Astrocyte (in vitro differentiated cells and primary cell): ENCODE measurements at regions not wholly inside any gene's neighbourhood (a gene's known extent, or its start where the extent isn't known, plus 50 kb on each side); places are given as distances from the start of the nearest gene placed in this dataset.

ENCODE experiments used
- DNase-seq: peaks from one replicate; pipeline ENCODE4 v3.0.0-alpha.2; 2010; ENCODE audit warnings: low read depth
- FAIRE-seq: peaks from 2 replicates; lab custom pipeline; 2011; peaks lifted over from hg19 to GRCh38; lab: Jason Lieb, UNC
- H2AFZ ChIP-seq: 2 replicates; pipeline ENCODE4 v1.6.0; 2012; ENCODE audit warnings: low read depth, low read length, inconsistent platforms
- H3K27ac ChIP-seq: 2 replicates; pipeline ENCODE4 v1.5.1; 2011; ENCODE audit warnings: low read depth, low read length, inconsistent platforms
- H3K27me3 ChIP-seq: 2 replicates; pipeline ENCODE4 v1.6.0; 2011; ENCODE audit warnings: low read length, inconsistent platforms; ENCODE audit not compliant: insufficient read depth
- H3K36me3 ChIP-seq: 2 replicates; pipeline ENCODE4 v1.5.1; 2011; ENCODE audit warnings: low read length, inconsistent platforms; ENCODE audit not compliant: insufficient read depth
- H3K4me1 ChIP-seq: 2 replicates; pipeline ENCODE4 v1.5.1; 2011; ENCODE audit warnings: low read length, inconsistent platforms; ENCODE audit not compliant: insufficient read depth
- H3K4me2 ChIP-seq: 2 replicates; pipeline ENCODE4 v1.6.0; 2012; ENCODE audit warnings: low read length, inconsistent platforms
- H3K4me3 ChIP-seq: 2 replicates; pipeline ENCODE4 v1.5.1; 2011; ENCODE audit warnings: low read depth, mild to moderate bottlenecking, low read length, inconsistent platforms; ENCODE audit not compliant: insufficient read depth
- H3K79me2 ChIP-seq: 2 replicates; pipeline ENCODE4 v1.6.0; 2012; ENCODE audit warnings: mild to moderate bottlenecking, low read length, inconsistent platforms; ENCODE audit not compliant: insufficient read depth
- H3K9ac ChIP-seq: 2 replicates; pipeline ENCODE4 v1.6.0; 2012; ENCODE audit warnings: mild to moderate bottlenecking, low read length, inconsistent platforms
- H3K9me3 ChIP-seq: 2 replicates; pipeline ENCODE4 v1.5.1; 2012; ENCODE audit warnings: low read depth, mild to moderate bottlenecking, low read length, inconsistent platforms; ENCODE audit not compliant: insufficient read depth
- H4K20me1 ChIP-seq: 2 replicates; pipeline ENCODE4 v1.6.0; 2012; ENCODE audit warnings: low read length, inconsistent platforms; ENCODE audit not compliant: insufficient read depth
- H3K27ac Mint-ChIP-seq: one replicate; pipeline ENCODE4 v1.8.0; 2021; ENCODE audit warnings: mild to moderate bottlenecking, mixed read lengths; ENCODE audit not compliant: unreplicated experiment
- H3K27me3 Mint-ChIP-seq: one replicate; pipeline ENCODE4 v1.8.0; 2021; ENCODE audit warnings: low read depth, mixed read lengths; ENCODE audit not compliant: unreplicated experiment
- H3K36me3 Mint-ChIP-seq: one replicate; pipeline ENCODE4 v1.8.0; 2021; ENCODE audit warnings: low read depth, mixed read lengths; ENCODE audit not compliant: unreplicated experiment
- H3K4me1 Mint-ChIP-seq: one replicate; pipeline ENCODE4 v1.8.0; 2021; ENCODE audit warnings: low read depth, mixed read lengths; ENCODE audit not compliant: unreplicated experiment
- H3K4me3 Mint-ChIP-seq: one replicate; pipeline ENCODE4 v1.8.0; 2021; ENCODE audit warnings: mild to moderate bottlenecking, moderate library complexity, mixed read lengths; ENCODE audit not compliant: unreplicated experiment
- H3K9me3 Mint-ChIP-seq: one replicate; pipeline ENCODE4 v1.8.0; 2021; ENCODE audit warnings: mild to moderate bottlenecking, mixed read lengths; ENCODE audit not compliant: unreplicated experiment
- CTCF ChIP-seq: IDR thresholded peaks from 2 replicates; pipeline ENCODE4 v1.5.1; 2011; ENCODE audit warnings: low read depth, mild to moderate bottlenecking, inconsistent platforms, low read length, moderate library complexity; ENCODE audit not compliant: insufficient read depth
- EZH2 ChIP-seq: IDR thresholded peaks from 2 replicates; pipeline ENCODE4 v1.6.1; 2012; ENCODE audit warnings: mild to moderate bottlenecking, low read length, inconsistent platforms; ENCODE audit not compliant: insufficient read depth

- no peak overlapping the region for H2AFZ ChIP-seq
- H3K4me1 ChIP-seq = peaks cover 11% of the 10 kb centered on the region
- no peaks in the 10 kb centered on the region for H3K9me3 ChIP-seq
- peaks cover 5% of the 10 kb centered on the region for H3K4me1 Mint-ChIP-seq
- no peak for FAIRE-seq
- no peak overlapping the region for H3K4me2 ChIP-seq
- no peaks in the 10 kb centered on the region for H3K27me3 ChIP-seq
- H3K79me2 ChIP-seq = no peaks in the 10 kb centered on the region
- H3K36me3 Mint-ChIP-seq = no peaks in the 10 kb centered on the region
- H3K27me3 Mint-ChIP-seq = no peaks in the 10 kb centered on the region
- H3K27ac Mint-ChIP-seq = no peak overlapping the region
- H3K36me3 ChIP-seq = no peaks in the 10 kb centered on the region
- DNase-seq = no peak
- no peaks in the 10 kb centered on the region for H3K9me3 Mint-ChIP-seq
- TF ChIP-seq EZH2 = no peak
- TF ChIP-seq CTCF = no peak
- no peak overlapping the region for H3K4me3 Mint-ChIP-seq
- H3K4me3 ChIP-seq = no peak overlapping the region
- no peak overlapping the region for H3K27ac ChIP-seq
- H3K9ac ChIP-seq = no peak overlapping the region
- no peaks in the 10 kb centered on the region for H4K20me1 ChIP-seq
Observed at GRCh38 chr5:92637247-92637646, 943.8 kb downstream of the NR2F1-AS1 start.

GRCh38 chr5:92635001-92635461, 946.0 kb downstream of the NR2F1-AS1 start:
- TF ChIP-seq EZH2 (no peak), CTCF (no peak)
- no peaks in the 10 kb centered on the region for H3K36me3 Mint-ChIP-seq
- no peak overlapping the region for H3K27ac ChIP-seq

GRCh38 chr5:92633875-92634487, 947.0 kb downstream of the NR2F1-AS1 start:
- H3K27me3 Mint-ChIP-seq = no peaks in the 10 kb centered on the region
- H3K4me1 Mint-ChIP-seq = no peaks in the 10 kb centered on the region
- no peaks in the 10 kb centered on the region for H3K36me3 Mint-ChIP-seq
- no peaks in the 10 kb centered on the region for H4K20me1 ChIP-seq
- no peaks in the 10 kb centered on the region for H3K9me3 ChIP-seq
- no peak overlapping the region for H2AFZ ChIP-seq
- no peak overlapping the region for H3K4me2 ChIP-seq
- H3K4me3 Mint-ChIP-seq = no peak overlapping the region
- H3K4me3 ChIP-seq = no peak overlapping the region
- no peaks in the 10 kb centered on the region for H3K9me3 Mint-ChIP-seq
- H3K27me3 ChIP-seq = no peaks in the 10 kb centered on the region
- no peak overlapping the region for H3K27ac Mint-ChIP-seq
- TF ChIP-seq EZH2 = no peak
- TF ChIP-seq CTCF = no peak
- no peak overlapping the region for H3K27ac ChIP-seq
- DNase-seq = no peak
- H3K4me1 ChIP-seq = no peaks in the 10 kb centered on the region
- no peaks in the 10 kb centered on the region for H3K36me3 ChIP-seq
- H3K79me2 ChIP-seq = no peaks in the 10 kb centered on the region
- H3K9ac ChIP-seq = no peak overlapping the region
- FAIRE-seq = no peak

More at GRCh38 chr5:92635001-92635461, 946.0 kb downstream of the NR2F1-AS1 start:
- H3K36me3 ChIP-seq = no peaks in the 10 kb centered on the region
- H3K27me3 Mint-ChIP-seq = no peaks in the 10 kb centered on the region
- no peak overlapping the region for H2AFZ ChIP-seq
- no peaks in the 10 kb centered on the region for H3K4me1 Mint-ChIP-seq
- no peaks in the 10 kb centered on the region for H3K4me1 ChIP-seq
- no peak overlapping the region for H3K9ac ChIP-seq
- no peaks in the 10 kb centered on the region for H3K9me3 ChIP-seq
- H3K27ac Mint-ChIP-seq = no peak overlapping the region
- no peak overlapping the region for H3K4me3 ChIP-seq
- no peaks in the 10 kb centered on the region for H4K20me1 ChIP-seq
- no peak overlapping the region for H3K4me3 Mint-ChIP-seq
- no peak for FAIRE-seq
- DNase-seq = no peak
- H3K79me2 ChIP-seq = no peaks in the 10 kb centered on the region
- H3K4me2 ChIP-seq = no peak overlapping the region
- no peaks in the 10 kb centered on the region for H3K9me3 Mint-ChIP-seq
- H3K27me3 ChIP-seq = no peaks in the 10 kb centered on the region
